ENCODE measurements at regions not wholly inside any gene's neighbourhood (a gene's known extent, or its start where the extent isn't known, plus 50 kb on each side); places are given as distances from the start of the nearest gene placed in this dataset.
"Not testable (repeated sequence)": the region's sequence is repeated elsewhere in the genome, so short reads cannot be mapped to it uniquely, and the experiment has no call there.

- DNase-seq: no peak
These were observed 148.4 kb downstream of the C3orf38 start for GRCh38 chr3:88298189-88298588.

- DNase-seq: no peak
These were observed 151.7 kb downstream of the C3orf38 start for GRCh38 chr3:88301273-88301995.

GRCh38 chr3:88301996-88302393 is 152.2 kb downstream of the C3orf38 start:
- no peak for DNase-seq

- not testable (repeated sequence) for DNase-seq
These were observed 153.7 kb downstream of the C3orf38 start for GRCh38 chr3:88303331-88303904.

- DNase-seq: no peak
These were observed 157.9 kb downstream of the C3orf38 start for GRCh38 chr3:88307666-88308065.

- no peak for DNase-seq
These were observed 162.1 kb downstream of the C3orf38 start for GRCh38 chr3:88311826-88312225.

GRCh38 chr3:88312256-88312655 is 162.5 kb downstream of the C3orf38 start:
- DNase-seq: no peak

GRCh38 chr3:88318067-88318466 is 168.3 kb downstream of the C3orf38 start:
- DNase-seq: no peak

- no peak for DNase-seq
These were observed 171.7 kb downstream of the C3orf38 start for GRCh38 chr3:88321363-88322050.

GRCh38 chr3:88324788-88325187 is 175.0 kb downstream of the C3orf38 start:
- DNase-seq: no peak

GRCh38 chr3:88334187-88334868 is 184.6 kb downstream of the C3orf38 start:
- no peak for DNase-seq

- DNase-seq: no peak
These were observed 187.1 kb downstream of the C3orf38 start for GRCh38 chr3:88336894-88337293.

GRCh38 chr3:88343264-88343663 is 193.5 kb downstream of the C3orf38 start:
- no peak for DNase-seq

- DNase-seq: no peak
These were observed 196.9 kb downstream of the C3orf38 start for GRCh38 chr3:88346643-88347042.

- DNase-seq: no peak
These were observed 212.7 kb downstream of the C3orf38 start for GRCh38 chr3:88362428-88362827.

GRCh38 chr3:88364926-88365325 is 215.2 kb downstream of the C3orf38 start:
- no peak for DNase-seq

- no peak for DNase-seq
These were observed 219.6 kb downstream of the C3orf38 start for GRCh38 chr3:88369337-88369736.

- DNase-seq: no peak
These were observed 220.0 kb downstream of the C3orf38 start for GRCh38 chr3:88369767-88370166.

GRCh38 chr3:88385090-88385489 is 235.3 kb downstream of the C3orf38 start:
- no peak for DNase-seq

- no peak for DNase-seq
These were observed 248.8 kb downstream of the C3orf38 start for GRCh38 chr3:88398581-88398980.

- DNase-seq: no peak
These were observed 253.6 kb downstream of the C3orf38 start for GRCh38 chr3:88403319-88403718.

GRCh38 chr3:88408097-88408496 is 258.3 kb downstream of the C3orf38 start:
- no peak for DNase-seq

GRCh38 chr3:88408935-88409334 is 259.2 kb downstream of the C3orf38 start:
- DNase-seq: no peak

- no peak for DNase-seq
These were observed 260.5 kb downstream of the C3orf38 start for GRCh38 chr3:88410259-88410658.
